HEK293 (cell line): ENCODE measurements at regions not wholly inside any gene's neighbourhood (a gene's known extent, or its start where the extent isn't known, plus 50 kb on each side); places are given as distances from the start of the nearest gene placed in this dataset.

Experiments used
- CTCF ChIA-PET: fragments of 350-600 bp; formaldehyde crosslinking; extraction: SDS; loops from one replicate; lab custom pipeline; 2021; ENCODE audit warnings: antibody characterized with exemption; lab: Yijun Ruan, JAX
- POLR2A ChIA-PET: fragments of 300-600 bp; formaldehyde crosslinking; extraction: SDS; loops from one replicate; lab custom pipeline; 2020; ENCODE audit warnings: antibody characterized with exemption, inconsistent platforms; lab: Yijun Ruan, JAX
- H3K27ac ChIP-seq: fragments of 200-500 bp; sonication (Bioruptor generic); 2 replicates; pipeline ENCODE4 v1.5.1; 2014; ENCODE audit warnings: low read depth, low read length, control low read depth, inconsistent platforms; ENCODE audit errors: extremely low read depth
- H3K36me3 ChIP-seq, 2 experiments: fragments of 200-500 bp in 1 of 2; sonication (Bioruptor generic) in 1 of 2; 1 replicate in 1 of 2; 2 replicates in 1 of 2; pipeline ENCODE4 v1.5.1; 2014 to 2017; ENCODE audit warnings: inconsistent platforms in 2 of 2, low read length in 2 of 2; ENCODE audit not compliant: control insufficient read depth in 2 of 2, insufficient read depth in 1 of 2
- H3K4me1 ChIP-seq: fragments of 200-500 bp; sonication (Bioruptor generic); 2 replicates; pipeline ENCODE4 v1.5.1; 2014; ENCODE audit warnings: mild to moderate bottlenecking, low read length, inconsistent platforms; ENCODE audit not compliant: control insufficient read depth, insufficient read depth
- H3K4me3 ChIP-seq: 2 replicates; pipeline ENCODE4 v1.5.1; 2011; ENCODE audit warnings: low read depth, mild to moderate bottlenecking, control low read depth, low read length, moderate library complexity
- H3K9me3 ChIP-seq: fragments of 200-500 bp; sonication (Bioruptor generic); 2 replicates; pipeline ENCODE4 v1.5.1; 2014; ENCODE audit warnings: low read depth, low read length, inconsistent platforms; ENCODE audit not compliant: control insufficient read depth, insufficient read depth
- EGR2 ChIP-seq: fragments of 450-650 bp; formaldehyde crosslinking; IDR thresholded peaks from 2 replicates; pipeline ENCODE4 v1.5.1; 2016; ENCODE audit warnings: low read depth, missing biosample characterization, missing genetic modification characterization
- GLIS2 ChIP-seq: fragments of 450-650 bp; formaldehyde crosslinking; IDR thresholded peaks from 2 replicates; pipeline ENCODE4 v1.5.1; 2016; ENCODE audit warnings: missing biosample characterization, missing genetic modification characterization
- IKZF3 ChIP-seq: fragments of 450-650 bp; IDR thresholded peaks from 2 replicates; pipeline ENCODE4 v1.5.0; 2018; ENCODE audit warnings: missing biosample characterization, mild to moderate bottlenecking, missing genetic modification characterization, moderate library complexity
- KLF8 ChIP-seq: fragments of 450-650 bp; formaldehyde crosslinking; IDR thresholded peaks from 2 replicates; pipeline ENCODE4 v1.5.1; 2016; ENCODE audit warnings: missing biosample characterization, missing genetic modification characterization
- OVOL3 ChIP-seq: fragments of 450-650 bp; formaldehyde crosslinking; IDR thresholded peaks from 2 replicates; pipeline ENCODE4 v1.5.1; 2016; ENCODE audit warnings: missing biosample characterization, missing genetic modification characterization
- RBAK ChIP-seq: fragments of 450-650 bp; formaldehyde crosslinking; IDR thresholded peaks from 2 replicates; pipeline ENCODE4 v1.5.1; 2016; ENCODE audit warnings: missing biosample characterization, missing genetic modification characterization
- SCRT2 ChIP-seq: fragments of 450-650 bp; formaldehyde crosslinking; IDR thresholded peaks from 2 replicates; pipeline ENCODE4 v1.5.1; 2016; ENCODE audit warnings: missing biosample characterization, missing genetic modification characterization
- TCF7L2 ChIP-seq: IDR thresholded peaks from 2 replicates; pipeline ENCODE4 v1.6.1; 2011; ENCODE audit warnings: low read depth, mild to moderate bottlenecking, inconsistent platforms, low read length, moderate library complexity, borderline replicate concordance
- ZFP37 ChIP-seq: fragments of 450-650 bp; formaldehyde crosslinking; IDR thresholded peaks from 2 replicates; pipeline ENCODE4 v1.5.1; 2016; ENCODE audit warnings: missing biosample characterization, missing genetic modification characterization
- ZNF121 ChIP-seq: fragments of 450-650 bp; formaldehyde crosslinking; IDR thresholded peaks from 2 replicates; pipeline ENCODE4 v1.5.1; 2016; ENCODE audit warnings: missing biosample characterization, missing genetic modification characterization
- ZNF169 ChIP-seq: fragments of 450-650 bp; formaldehyde crosslinking; IDR thresholded peaks from 2 replicates; pipeline ENCODE4 v1.5.1; 2016; ENCODE audit warnings: missing biosample characterization, missing genetic modification characterization
- ZNF174 ChIP-seq: fragments of 450-650 bp; formaldehyde crosslinking; IDR thresholded peaks from 2 replicates; pipeline ENCODE4 v1.5.0; 2017; ENCODE audit warnings: missing biosample characterization, mild to moderate bottlenecking, missing genetic modification characterization
- ZNF184 ChIP-seq: fragments of 450-650 bp; IDR thresholded peaks from 2 replicates; pipeline ENCODE4 v1.5.1; 2018; ENCODE audit warnings: missing biosample characterization, mild to moderate bottlenecking, missing genetic modification characterization
- ZNF202 ChIP-seq: fragments of 450-650 bp; formaldehyde crosslinking; IDR thresholded peaks from 2 replicates; pipeline ENCODE4 v1.5.1; 2016; ENCODE audit warnings: missing biosample characterization, missing genetic modification characterization, borderline replicate concordance
- ZNF530 ChIP-seq: fragments of 450-650 bp; formaldehyde crosslinking; IDR thresholded peaks from 2 replicates; pipeline ENCODE4 v1.5.1; 2016; ENCODE audit warnings: low read depth, missing biosample characterization, missing genetic modification characterization
- ZNF571 ChIP-seq: fragments of 450-650 bp; formaldehyde crosslinking; IDR thresholded peaks from 2 replicates; pipeline ENCODE4 v1.5.0; 2017; ENCODE audit warnings: missing biosample characterization, missing genetic modification characterization
- ZNF621 ChIP-seq: fragments of 450-650 bp; formaldehyde crosslinking; IDR thresholded peaks from 2 replicates; pipeline ENCODE4 v1.5.1; 2017; ENCODE audit warnings: missing biosample characterization, missing genetic modification characterization
- ZNF654 ChIP-seq: fragments of 450-650 bp; formaldehyde crosslinking; IDR thresholded peaks from 2 replicates; pipeline ENCODE4 v1.5.1; 2016; ENCODE audit warnings: low read depth, missing biosample characterization, missing genetic modification characterization
- ZNF785 ChIP-seq: fragments of 450-650 bp; formaldehyde crosslinking; IDR thresholded peaks from 2 replicates; pipeline ENCODE4 v1.5.1; 2016; ENCODE audit warnings: missing biosample characterization, missing genetic modification characterization
- TF ChIP-seq, protein P1 (sequence below): fragments of 450-650 bp; formaldehyde crosslinking; IDR thresholded peaks from 2 replicates; pipeline ENCODE4 v1.5.1; 2016; ENCODE audit warnings: missing biosample characterization, missing genetic modification characterization
- TF ChIP-seq, protein P2 (sequence below): fragments of 450-650 bp; formaldehyde crosslinking; IDR thresholded peaks from 2 replicates; pipeline ENCODE4 v1.5.1; 2016; ENCODE audit warnings: missing biosample characterization, missing genetic modification characterization
- TF ChIP-seq, protein P3 (sequence below): sonication (generic); formaldehyde crosslinking; IDR thresholded peaks from 2 replicates; pipeline ENCODE4 v1.8.1; 2022; ENCODE audit warnings: mild to moderate bottlenecking, moderate library complexity, missing genetic modification reagents
- TF ChIP-seq, protein P4 (sequence below): fragments of 450-650 bp; formaldehyde crosslinking; IDR thresholded peaks from 2 replicates; pipeline ENCODE4 v1.5.1; 2016; ENCODE audit warnings: missing biosample characterization, missing genetic modification characterization

DNA sequence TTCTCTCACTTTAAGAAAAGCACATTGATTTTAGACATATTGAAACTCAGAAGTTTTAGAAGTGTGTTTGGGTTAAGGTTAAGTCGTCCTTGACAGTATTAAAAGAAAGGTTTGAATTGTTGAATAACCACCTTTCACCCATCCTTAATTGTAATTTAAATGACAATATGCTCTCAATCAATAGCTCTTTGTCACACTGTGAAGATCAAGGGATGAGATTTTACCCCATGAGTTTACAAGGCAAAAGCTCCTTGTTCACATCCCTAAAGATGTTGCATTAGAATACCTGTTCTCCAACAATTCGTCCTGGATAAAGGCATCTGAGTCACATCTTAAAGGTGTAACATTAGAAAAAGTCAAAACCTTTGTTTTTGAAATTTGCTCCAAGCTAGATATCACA, 220.4 kb upstream of the MDFIC2 start:
- no peaks in the 10 kb centered on the region for H3K36me3 ChIP-seq
- no peaks in the 10 kb centered on the region for H3K9me3 ChIP-seq
- H3K27ac ChIP-seq: no peak overlapping the region
- no peaks in the 10 kb centered on the region for H3K4me1 ChIP-seq
- CTCF ChIA-PET: interaction anchor here (1.0 kb wide), 1 partner anchor 413 kb away, joined by 3 read pairs; no protein-coding TSS in a partner anchor
- POLR2A ChIA-PET: no interaction called here
- TF ChIP-seq, protein P1, sequence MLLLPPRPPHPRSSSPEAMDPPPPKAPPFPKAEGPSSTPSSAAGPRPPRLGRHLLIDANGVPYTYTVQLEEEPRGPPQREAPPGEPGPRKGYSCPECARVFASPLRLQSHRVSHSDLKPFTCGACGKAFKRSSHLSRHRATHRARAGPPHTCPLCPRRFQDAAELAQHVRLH (tag by site-specific recombination): no peak
- TF ChIP-seq ZNF184 (no peak), ZNF202 (tag by site-specific recombination) (no peak), IKZF3 (tag by site-specific recombination) (no peak), ZNF530 (tag by site-specific recombination) (no peak), ZNF121 (tag by site-specific recombination) (no peak), TCF7L2 (no peak), ZNF621 (tag by site-specific recombination) (no peak), ZNF169 (tag by site-specific recombination) (no peak), EGR2 (no peak), ZNF571 (tag by site-specific recombination) (no peak), ZFP37 (tag by site-specific recombination) (no peak)
- TF ChIP-seq, protein P2, sequence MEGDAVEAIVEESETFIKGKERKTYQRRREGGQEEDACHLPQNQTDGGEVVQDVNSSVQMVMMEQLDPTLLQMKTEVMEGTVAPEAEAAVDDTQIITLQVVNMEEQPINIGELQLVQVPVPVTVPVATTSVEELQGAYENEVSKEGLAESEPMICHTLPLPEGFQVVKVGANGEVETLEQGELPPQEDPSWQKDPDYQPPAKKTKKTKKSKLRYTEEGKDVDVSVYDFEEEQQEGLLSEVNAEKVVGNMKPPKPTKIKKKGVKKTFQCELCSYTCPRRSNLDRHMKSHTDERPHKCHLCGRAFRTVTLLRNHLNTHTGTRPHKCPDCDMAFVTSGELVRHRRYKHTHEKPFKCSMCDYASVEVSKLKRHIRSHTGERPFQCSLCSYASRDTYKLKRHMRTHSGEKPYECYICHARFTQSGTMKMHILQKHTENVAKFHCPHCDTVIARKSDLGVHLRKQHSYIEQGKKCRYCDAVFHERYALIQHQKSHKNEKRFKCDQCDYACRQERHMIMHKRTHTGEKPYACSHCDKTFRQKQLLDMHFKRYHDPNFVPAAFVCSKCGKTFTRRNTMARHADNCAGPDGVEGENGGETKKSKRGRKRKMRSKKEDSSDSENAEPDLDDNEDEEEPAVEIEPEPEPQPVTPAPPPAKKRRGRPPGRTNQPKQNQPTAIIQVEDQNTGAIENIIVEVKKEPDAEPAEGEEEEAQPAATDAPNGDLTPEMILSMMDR (tag by site-specific recombination): no peak
- TF ChIP-seq, protein P3, sequence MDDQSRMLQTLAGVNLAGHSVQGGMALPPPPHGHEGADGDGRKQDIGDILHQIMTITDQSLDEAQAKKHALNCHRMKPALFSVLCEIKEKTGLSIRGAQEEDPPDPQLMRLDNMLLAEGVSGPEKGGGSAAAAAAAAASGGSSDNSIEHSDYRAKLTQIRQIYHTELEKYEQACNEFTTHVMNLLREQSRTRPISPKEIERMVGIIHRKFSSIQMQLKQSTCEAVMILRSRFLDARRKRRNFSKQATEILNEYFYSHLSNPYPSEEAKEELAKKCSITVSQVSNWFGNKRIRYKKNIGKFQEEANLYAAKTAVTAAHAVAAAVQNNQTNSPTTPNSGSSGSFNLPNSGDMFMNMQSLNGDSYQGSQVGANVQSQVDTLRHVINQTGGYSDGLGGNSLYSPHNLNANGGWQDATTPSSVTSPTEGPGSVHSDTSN (CRISPR knock-in tag): no peak
- H3K4me3 ChIP-seq: no peak overlapping the region

DNA sequence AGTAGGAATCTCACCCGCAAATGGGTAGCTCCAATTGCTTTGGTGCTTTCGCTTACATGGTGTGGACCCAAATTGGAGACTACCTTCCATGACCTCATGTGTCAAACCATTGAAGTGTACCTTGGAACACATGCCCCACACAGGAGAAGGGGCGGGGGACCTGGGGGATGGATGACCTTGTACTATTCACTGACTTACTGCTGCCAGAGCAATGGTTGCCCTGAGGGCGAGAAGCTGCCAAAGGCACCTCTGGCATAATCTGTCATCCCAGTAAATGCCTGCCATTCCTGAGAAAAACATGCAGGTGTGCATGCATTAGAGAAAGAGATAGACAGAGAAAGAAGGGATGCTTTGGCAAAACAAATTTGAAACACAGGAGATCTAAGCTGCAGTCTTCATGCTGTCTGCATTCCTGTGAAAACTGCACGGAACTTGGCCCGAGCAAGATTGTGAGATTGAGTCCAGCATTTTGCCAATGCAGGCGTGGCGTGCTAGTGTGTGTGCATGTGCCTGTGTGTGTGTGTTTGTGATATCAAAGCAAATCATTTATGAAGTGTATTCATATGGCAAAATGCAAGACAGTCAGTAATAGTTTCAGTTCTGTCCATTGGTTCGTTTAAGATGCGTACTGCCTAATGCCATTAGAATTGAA, 219.5 kb upstream of the MDFIC2 start:
- POLR2A ChIA-PET: interaction anchor here (0.6 kb wide), 1 partner anchor 1017 kb away, joined by 7 read pairs; no protein-coding TSS in a partner anchor
- CTCF ChIA-PET: interaction anchor here (0.6 to 1.1 kb wide), 5 partner anchors 8 to 1121 kb away, joined by 3 to 8 read pairs (median 5); no protein-coding TSS in a partner anchor

DNA sequence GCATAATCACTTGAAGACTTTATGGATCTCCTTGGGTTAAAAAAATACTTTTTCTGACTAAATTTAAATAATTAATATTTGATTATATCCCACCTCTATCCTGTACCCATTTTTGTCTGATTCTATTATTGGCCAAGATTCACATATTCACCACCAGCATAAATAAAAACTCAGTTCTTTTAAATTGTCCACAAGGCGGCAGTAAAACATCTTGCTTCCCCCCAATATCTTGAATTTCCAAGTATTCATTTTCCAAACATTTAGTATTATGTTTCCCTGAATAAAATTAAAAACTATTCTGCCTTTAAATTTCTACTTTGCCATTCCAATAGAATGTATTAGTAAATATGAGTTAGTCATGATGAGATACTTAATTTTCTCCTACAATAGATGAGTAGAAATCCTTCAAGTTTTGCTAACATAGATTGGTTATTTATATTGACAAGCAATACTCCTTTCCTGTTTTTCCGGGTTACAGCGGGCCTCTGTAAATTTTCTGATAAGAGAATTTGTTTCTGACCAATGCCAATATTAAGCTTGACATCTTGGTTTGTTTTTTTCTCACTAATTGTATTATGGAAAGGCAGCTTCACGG, 218.7 kb upstream of the MDFIC2 start:
- CTCF ChIA-PET: interaction anchor here (0.5 to 1.1 kb wide), 6 partner anchors 9 to 1122 kb away, joined by 3 to 8 read pairs (median 4); no protein-coding TSS in a partner anchor
- H3K4me3 ChIP-seq: no peak overlapping the region
- POLR2A ChIA-PET: no interaction called here
- no peak for TF ChIP-seq GLIS2
- TF ChIP-seq KLF8 (tag by site-specific recombination): no peak
- TF ChIP-seq OVOL3 (tag by site-specific recombination): no peak
- peak; percentile 56 for TF ChIP-seq ZNF654 (tag by site-specific recombination)
- TF ChIP-seq, protein P4, sequence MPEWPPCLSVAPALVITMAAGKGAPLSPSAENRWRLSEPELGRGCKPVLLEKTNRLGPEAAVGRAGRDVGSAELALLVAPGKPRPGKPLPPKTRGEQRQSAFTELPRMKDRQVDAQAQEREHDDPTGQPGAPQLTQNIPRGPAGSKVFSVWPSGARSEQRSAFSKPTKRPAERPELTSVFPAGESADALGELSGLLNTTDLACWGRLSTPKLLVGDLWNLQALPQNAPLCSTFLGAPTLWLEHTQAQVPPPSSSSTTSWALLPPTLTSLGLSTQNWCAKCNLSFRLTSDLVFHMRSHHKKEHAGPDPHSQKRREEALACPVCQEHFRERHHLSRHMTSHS: no peak
- no peak for TF ChIP-seq ZNF174 (tag by site-specific recombination)
- H3K36me3 ChIP-seq: no peaks in the 10 kb centered on the region
- H3K9me3 ChIP-seq: no peaks in the 10 kb centered on the region
- H3K27ac ChIP-seq: no peak overlapping the region
- H3K4me1 ChIP-seq: no peaks in the 10 kb centered on the region

More for the DNA sequence above, 219.5 kb upstream of the MDFIC2 start:
- TF ChIP-seq RBAK (tag by site-specific recombination): no peak
- TF ChIP-seq ZNF785 (tag by site-specific recombination): no peak
- no peak for TF ChIP-seq SCRT2
- Histone ChIP-seq H3K9me3 (no peaks in the 10 kb centered on the region), H3K27ac (no peak overlapping the region), H3K4me1 (no peaks in the 10 kb centered on the region), H3K4me3 (no peak overlapping the region), H3K36me3 (no peaks in the 10 kb centered on the region)
